DND-41 (cell line): ENCODE measurements at regions not wholly inside any gene's neighbourhood (a gene's known extent, or its start where the extent isn't known, plus 50 kb on each side); places are given as distances from the start of the nearest gene placed in this dataset.

Source experiments
- ATAC-seq: fragments of 200-7000 bp; cut with Tn5 transposase; 3 replicates; pipeline ENCODE4 v1.9.1; 2021; ENCODE audit warnings: low read depth; ENCODE audit not compliant: insufficient read depth
- DNase-seq: peaks from one replicate; pipeline ENCODE4 v3.0.0-alpha.2; 2020
- H2AFZ ChIP-seq: 2 replicates; pipeline ENCODE4 v1.6.0; 2012; ENCODE audit warnings: low read depth, low read length
- H3K27ac ChIP-seq: 2 replicates; pipeline ENCODE4 v1.5.1; 2012; ENCODE audit warnings: low read length, inconsistent platforms
- H3K27me3 ChIP-seq: fragments of 200-600 bp; sonication (generic); 2 replicates; pipeline ENCODE4 v1.6.0; 2012; ENCODE audit warnings: low read length, mild to moderate bottlenecking, inconsistent platforms; ENCODE audit not compliant: insufficient read depth, poor library complexity
- H3K36me3 ChIP-seq: 2 replicates; pipeline ENCODE4 v1.5.1; 2012; ENCODE audit warnings: low read length, inconsistent platforms; ENCODE audit not compliant: insufficient read depth
- H3K4me1 ChIP-seq: 2 replicates; pipeline ENCODE4 v1.5.1; 2012; ENCODE audit warnings: mild to moderate bottlenecking, low read length; ENCODE audit not compliant: insufficient read depth
- H3K4me2 ChIP-seq: 2 replicates; pipeline ENCODE4 v1.6.0; 2012; ENCODE audit warnings: mild to moderate bottlenecking, moderate library complexity, low read length, inconsistent platforms; ENCODE audit not compliant: insufficient read depth
- H3K4me3 ChIP-seq, 2 experiments: fragments of 200-600 bp in 1 of 2; shearing (Covaris generic) in 1 of 2; 2 replicates each; pipeline ENCODE4 v1.5.1; 2012 to 2016; ENCODE audit warnings: inconsistent platforms in 2 of 2, low read length in 2 of 2, mild to moderate bottlenecking in 2 of 2, low read depth in 1 of 2, moderate library complexity in 1 of 2
- H3K79me2 ChIP-seq: 2 replicates; pipeline ENCODE4 v1.6.0; 2012; ENCODE audit warnings: low read length, inconsistent platforms; ENCODE audit not compliant: insufficient read depth
- H3K9ac ChIP-seq: 2 replicates; pipeline ENCODE4 v1.6.0; 2012; ENCODE audit warnings: low read depth, mild to moderate bottlenecking, inconsistent platforms, low read length, moderate library complexity
- H3K9me3 ChIP-seq: 2 replicates; pipeline ENCODE4 v1.5.1; 2012; ENCODE audit warnings: low read length, moderate library complexity, mild to moderate bottlenecking, inconsistent platforms; ENCODE audit not compliant: insufficient read depth, severe bottlenecking
- H4K20me1 ChIP-seq: 2 replicates; pipeline ENCODE4 v1.6.0; 2012; ENCODE audit warnings: low read length; ENCODE audit not compliant: insufficient read depth
- CTCF ChIP-seq: IDR thresholded peaks from 2 replicates; pipeline ENCODE4 v1.5.1; 2012; ENCODE audit warnings: borderline replicate concordance, low read length, moderate library complexity, mild to moderate bottlenecking; ENCODE audit not compliant: poor library complexity, severe bottlenecking; ENCODE audit errors: extremely low read depth
- EZH2 ChIP-seq: IDR thresholded peaks from 3 replicates; pipeline ENCODE4 v1.6.1; 2012; ENCODE audit warnings: borderline replicate concordance, low read depth, mild to moderate bottlenecking, moderate library complexity, low read length, inconsistent platforms; ENCODE audit not compliant: severe bottlenecking

- no peaks in the 10 kb centered on the region for H3K36me3 ChIP-seq
- H2AFZ ChIP-seq, result no peak overlapping the region
- no peaks in the 10 kb centered on the region for H3K4me1 ChIP-seq
- H3K4me3 ChIP-seq, result no peak overlapping the region
- no peaks in the 10 kb centered on the region for H3K9me3 ChIP-seq
- H3K79me2 ChIP-seq, result no peaks in the 10 kb centered on the region
- no peak for DNase-seq
- ATAC-seq, result no peak
- no peaks in the 10 kb centered on the region for H3K27me3 ChIP-seq
- no peaks in the 10 kb centered on the region for H4K20me1 ChIP-seq
- no peak overlapping the region for H3K9ac ChIP-seq
- H3K27ac ChIP-seq, result no peak overlapping the region
- H3K4me2 ChIP-seq, result no peak overlapping the region
- no peak for TF ChIP-seq CTCF
- TF ChIP-seq EZH2, result no peak
Measured at GRCh38 chr19:32251634-32252332, 93.6 kb upstream of the ZNF507 start.

DNA sequence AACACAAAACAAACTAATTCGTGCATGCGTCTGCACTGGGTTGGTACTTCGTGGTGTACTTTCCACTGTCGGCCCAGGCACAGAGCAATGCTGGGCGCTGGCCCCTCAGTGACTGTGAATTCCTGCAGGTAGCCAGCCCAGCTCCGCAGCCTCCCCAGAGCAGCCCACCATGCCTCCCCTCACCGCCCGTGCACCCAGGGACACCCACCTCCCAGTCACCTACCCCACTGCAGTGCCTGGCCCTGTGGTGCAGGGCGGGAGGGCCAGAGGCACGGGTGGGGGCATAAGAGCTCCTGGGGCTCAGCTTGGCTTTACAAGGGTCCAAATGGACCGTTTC is 93.1 kb upstream of the ZNF507 start:
- H3K27me3 ChIP-seq, result no peaks in the 10 kb centered on the region
- no peak overlapping the region for H3K27ac ChIP-seq
- H3K9ac ChIP-seq, result no peak overlapping the region
- H4K20me1 ChIP-seq, result no peaks in the 10 kb centered on the region
- no peaks in the 10 kb centered on the region for H3K9me3 ChIP-seq
- DNase-seq (no peak), ATAC-seq (no peak)
- no peak overlapping the region for H3K4me2 ChIP-seq
- H3K4me3 ChIP-seq, result no peak overlapping the region
- no peak overlapping the region for H2AFZ ChIP-seq
- H3K4me1 ChIP-seq, result no peaks in the 10 kb centered on the region
- H3K79me2 ChIP-seq, result no peaks in the 10 kb centered on the region
- TF ChIP-seq CTCF, result no peak
- TF ChIP-seq EZH2, result no peak
- no peaks in the 10 kb centered on the region for H3K36me3 ChIP-seq

DNA sequence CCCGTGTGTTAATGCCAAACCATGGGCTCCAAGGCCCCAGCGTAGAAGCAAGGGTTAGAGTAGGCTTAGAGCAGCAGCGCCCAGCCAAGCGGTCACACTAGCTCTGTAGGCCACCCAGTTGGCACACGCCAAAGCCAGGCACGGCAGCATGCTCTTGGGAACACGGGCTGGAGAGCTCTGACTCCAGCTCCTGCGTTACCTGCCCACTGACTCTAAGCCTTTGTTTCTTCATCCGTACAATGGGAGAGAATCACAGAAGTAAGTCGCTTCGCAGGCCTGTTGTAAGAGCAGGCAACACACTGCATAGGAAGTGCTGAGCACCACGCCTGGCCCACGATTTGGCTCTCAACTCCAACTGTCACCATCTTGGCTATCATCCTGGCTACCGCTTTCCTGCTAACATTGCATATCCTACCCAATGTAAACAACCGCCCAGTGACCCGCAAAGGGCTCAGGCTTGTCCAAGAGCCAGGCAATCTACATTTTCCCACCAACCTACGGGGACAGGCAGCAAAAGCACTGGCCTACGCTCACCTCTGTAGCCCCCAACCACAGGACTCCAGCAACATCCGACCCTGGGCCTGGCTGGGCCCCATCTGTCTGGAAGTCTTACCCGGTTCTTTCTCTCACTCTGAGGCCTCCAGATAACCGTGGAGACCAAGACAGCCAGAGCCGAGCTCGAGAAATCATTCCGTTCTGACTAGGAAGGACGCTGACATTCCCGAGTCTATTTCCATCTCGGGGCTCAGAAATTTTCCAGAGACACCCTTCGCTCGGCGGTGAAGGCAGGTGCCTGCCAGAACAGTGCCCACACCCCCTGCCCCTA is 91.5 kb upstream of the ZNF507 start:
- H3K36me3 ChIP-seq, result no peaks in the 10 kb centered on the region
- H4K20me1 ChIP-seq, result no peaks in the 10 kb centered on the region
- H3K9ac ChIP-seq, result no peak overlapping the region
- H3K9me3 ChIP-seq, result no peaks in the 10 kb centered on the region
- H3K27ac ChIP-seq, result no peak overlapping the region
- H2AFZ ChIP-seq, result no peak overlapping the region
- no peak overlapping the region for H3K4me2 ChIP-seq
- H3K27me3 ChIP-seq, result no peaks in the 10 kb centered on the region
- no peaks in the 10 kb centered on the region for H3K79me2 ChIP-seq
- H3K4me1 ChIP-seq, result no peaks in the 10 kb centered on the region
- ATAC-seq, result no peak
- TF ChIP-seq EZH2, result no peak
- no peak for TF ChIP-seq CTCF
- H3K4me3 ChIP-seq, result no peak overlapping the region
- no peak for DNase-seq
